Activated CD4-positive, alpha-beta T cell treated with anti-CD3 and anti-CD28 coated beads, Interleukin-2, amount 10 ng/mL, durations not matched to agents 7 days and 5 days (primary cell): ENCODE measurements at regions not wholly inside any gene's neighbourhood (a gene's known extent, or its start where the extent isn't known, plus 50 kb on each side); places are given as distances from the start of the nearest gene placed in this dataset.

ENCODE experiments used
- CTCF ChIA-PET: fragments of 350-600 bp; sonication (Branson Sonifier 250); formaldehyde crosslinking; loops from one replicate; lab custom pipeline; 2021; ENCODE audit warnings: antibody characterized with exemption; lab: Charles Lee
- POLR2A ChIA-PET: fragments of 350-600 bp; sonication (Branson Sonifier 250); formaldehyde crosslinking; loops from one replicate; lab custom pipeline; 2021; ENCODE audit warnings: antibody characterized with exemption; lab: Charles Lee
- DNase-seq: peaks from one replicate; pipeline ENCODE4 v3.0.0-alpha.2; 2020
- H3K27ac Mint-ChIP-seq: one replicate; pipeline ENCODE4 v1.8.0; 2021; ENCODE audit warnings: mild to moderate bottlenecking, moderate library complexity, mixed read lengths
- H3K27me3 Mint-ChIP-seq: one replicate; pipeline ENCODE4 v1.8.0; 2021; ENCODE audit warnings: mixed read lengths
- H3K36me3 Mint-ChIP-seq: one replicate; pipeline ENCODE4 v1.8.0; 2021; ENCODE audit warnings: low read depth, mixed read lengths
- H3K4me1 Mint-ChIP-seq: one replicate; pipeline ENCODE4 v1.8.0; 2021; ENCODE audit warnings: mixed read lengths
- H3K4me3 Mint-ChIP-seq: one replicate; pipeline ENCODE4 v1.8.0; 2021; ENCODE audit warnings: mild to moderate bottlenecking, moderate library complexity, mixed read lengths
- H3K9me3 Mint-ChIP-seq: one replicate; pipeline ENCODE4 v1.8.0; 2021; ENCODE audit warnings: mixed read lengths

DNA sequence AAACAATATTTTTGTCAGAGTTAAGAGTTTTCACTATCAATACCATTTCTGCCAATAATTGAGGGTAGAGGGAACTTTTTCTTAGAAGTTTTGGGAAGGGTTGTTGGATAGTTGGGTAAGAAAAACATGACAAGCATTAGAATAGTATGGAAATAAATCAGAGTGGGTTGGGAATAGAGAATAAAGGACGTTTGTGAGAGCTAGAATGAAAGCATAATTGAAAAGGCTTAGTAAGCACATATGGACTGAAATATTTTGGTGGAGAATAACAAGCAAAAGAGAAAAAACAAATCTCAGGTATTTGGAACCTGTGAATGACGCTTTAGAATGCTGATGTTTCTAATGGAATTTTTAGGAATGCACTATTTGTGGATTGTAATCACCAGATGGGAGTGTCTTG lies 262.9 kb upstream of the EDIL3 start:
- H3K4me3 Mint-ChIP-seq: no peak overlapping the region
- no peaks in the 10 kb centered on the region for H3K4me1 Mint-ChIP-seq
- H3K9me3 Mint-ChIP-seq: no peaks in the 10 kb centered on the region
- no peaks in the 10 kb centered on the region for H3K36me3 Mint-ChIP-seq
- H3K27ac Mint-ChIP-seq: no peak overlapping the region
- no peak for DNase-seq
- POLR2A ChIA-PET: no interaction called here
- CTCF ChIA-PET: no interaction called here
- H3K27me3 Mint-ChIP-seq: no peaks in the 10 kb centered on the region

- no peak for DNase-seq
- H3K4me3 Mint-ChIP-seq: no peak overlapping the region
- no peaks in the 10 kb centered on the region for H3K27me3 Mint-ChIP-seq
- CTCF ChIA-PET: no interaction called here
- no peaks in the 10 kb centered on the region for H3K36me3 Mint-ChIP-seq
- no peaks in the 10 kb centered on the region for H3K9me3 Mint-ChIP-seq
- no peak overlapping the region for H3K27ac Mint-ChIP-seq
- no peaks in the 10 kb centered on the region for H3K4me1 Mint-ChIP-seq
- POLR2A ChIA-PET: no interaction called here
Observed at GRCh38 chr5:84642795-84643194, 258.1 kb upstream of the EDIL3 start.

- Mint-ChIP-seq H3K4me3 (no peak overlapping the region), H3K4me1 (no peaks in the 10 kb centered on the region), H3K36me3 (no peaks in the 10 kb centered on the region), H3K9me3 (no peaks in the 10 kb centered on the region), H3K27me3 (no peaks in the 10 kb centered on the region), H3K27ac (no peak overlapping the region)
- DNase-seq: no peak
- POLR2A ChIA-PET: no interaction called here
- CTCF ChIA-PET: interaction anchor here (0.5 kb wide), 1 partner anchor 59 kb away, joined by 3 read pairs; no protein-coding TSS in a partner anchor
Observed at GRCh38 chr5:84642324-84642723, 257.6 kb upstream of the EDIL3 start.

- POLR2A ChIA-PET: no interaction called here
- Mint-ChIP-seq H3K4me3 (no peak overlapping the region), H3K4me1 (no peaks in the 10 kb centered on the region), H3K9me3 (no peaks in the 10 kb centered on the region), H3K27ac (no peak overlapping the region), H3K27me3 (no peaks in the 10 kb centered on the region), H3K36me3 (no peaks in the 10 kb centered on the region)
- CTCF ChIA-PET: no interaction called here
- DNase-seq: no peak
Observed at GRCh38 chr5:84637662-84638375, 253.1 kb upstream of the EDIL3 start.

DNA sequence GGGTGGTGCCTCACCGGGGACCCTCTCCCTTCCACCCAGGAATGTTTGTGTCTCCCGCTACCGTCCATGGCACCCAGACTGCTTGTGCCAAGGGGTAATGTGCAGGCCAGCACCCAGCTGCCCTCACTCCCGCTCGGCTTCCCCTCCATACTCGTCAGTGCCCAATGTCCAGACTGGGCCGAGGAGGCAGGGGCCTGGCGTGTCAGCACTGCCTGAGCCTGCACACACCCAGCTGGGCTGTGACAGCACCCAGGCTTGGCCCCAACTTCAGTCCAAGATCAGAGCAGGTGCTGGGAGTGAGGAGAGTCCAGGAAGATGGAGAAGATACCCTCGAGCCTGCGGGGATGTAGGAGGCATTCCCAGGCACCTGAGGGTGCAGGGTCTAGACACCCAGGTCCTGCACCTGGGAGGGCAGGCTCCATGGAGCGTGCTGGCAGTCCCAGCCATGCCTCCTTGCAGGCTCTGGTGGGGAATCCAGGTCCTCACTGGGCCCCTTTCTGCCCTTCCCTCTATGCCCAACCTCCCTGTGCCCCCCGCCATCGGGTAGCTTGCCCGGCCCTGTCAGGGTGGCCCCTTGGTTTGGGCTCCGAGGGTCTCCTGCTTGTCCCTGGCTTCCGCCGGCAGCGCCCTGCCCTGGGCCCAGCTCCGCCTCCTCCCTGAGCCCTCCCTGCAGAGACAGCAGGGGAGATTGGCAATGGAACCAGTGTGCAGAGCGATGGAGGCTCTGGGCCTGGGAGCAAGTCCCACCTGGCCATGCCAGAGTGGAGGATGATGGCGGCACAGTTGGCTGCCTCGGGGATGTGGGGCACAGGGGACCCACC lies 250.8 kb upstream of the EDIL3 start:
- Mint-ChIP-seq H3K36me3 (no peaks in the 10 kb centered on the region), H3K4me1 (no peaks in the 10 kb centered on the region), H3K27me3 (no peaks in the 10 kb centered on the region), H3K27ac (no peak overlapping the region), H3K9me3 (no peaks in the 10 kb centered on the region), H3K4me3 (no peak overlapping the region)
- DNase-seq: no peak
- POLR2A ChIA-PET: no interaction called here
- CTCF ChIA-PET: no interaction called here

DNA sequence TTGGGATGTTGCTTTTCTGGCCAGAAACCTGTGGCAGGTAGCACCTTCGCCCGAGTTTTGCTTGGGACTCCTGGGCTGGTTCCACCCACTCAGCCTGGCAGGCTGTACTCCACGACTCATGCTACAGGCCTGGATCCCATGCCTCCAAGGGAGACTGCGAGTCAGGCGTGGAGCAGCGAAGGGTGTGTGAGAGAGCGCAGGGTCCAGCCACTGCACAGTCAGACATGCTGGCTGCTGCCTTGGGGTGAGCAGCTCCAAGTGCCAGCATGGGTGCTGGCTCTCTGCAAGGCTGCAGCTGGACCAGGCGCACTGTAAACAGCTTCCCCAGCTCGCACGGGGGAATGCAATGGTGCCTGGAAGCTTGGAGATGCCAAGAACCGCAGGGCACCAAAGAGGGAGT lies 249.6 kb upstream of the EDIL3 start:
- POLR2A ChIA-PET: no interaction called here
- no peaks in the 10 kb centered on the region for H3K27me3 Mint-ChIP-seq
- no peaks in the 10 kb centered on the region for H3K36me3 Mint-ChIP-seq
- H3K4me1 Mint-ChIP-seq: no peaks in the 10 kb centered on the region
- no peak overlapping the region for H3K4me3 Mint-ChIP-seq
- no peak for DNase-seq
- CTCF ChIA-PET: no interaction called here
- H3K9me3 Mint-ChIP-seq: no peaks in the 10 kb centered on the region
- H3K27ac Mint-ChIP-seq: no peak overlapping the region

DNA sequence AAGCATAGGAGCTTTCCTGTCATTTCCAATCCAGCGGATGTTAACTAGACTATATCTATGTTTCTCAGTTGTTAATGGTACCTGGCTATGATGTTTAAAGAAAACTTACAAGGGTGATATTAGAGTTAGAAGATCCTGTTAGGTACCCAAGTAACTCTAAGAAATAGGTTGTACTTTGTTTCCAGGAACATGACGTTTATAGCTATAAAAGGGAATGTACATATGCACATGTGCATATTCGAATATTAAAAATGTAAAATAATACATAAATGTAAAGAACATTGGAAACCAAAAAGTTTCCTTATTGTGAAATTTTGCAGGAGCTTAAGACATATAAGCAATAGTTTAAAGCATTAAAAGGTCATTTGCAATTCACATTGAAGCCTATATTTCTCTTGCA lies 247.7 kb upstream of the EDIL3 start:
- Mint-ChIP-seq H3K27me3 (no peaks in the 10 kb centered on the region), H3K4me1 (no peaks in the 10 kb centered on the region), H3K27ac (no peak overlapping the region), H3K4me3 (no peak overlapping the region), H3K36me3 (no peaks in the 10 kb centered on the region), H3K9me3 (no peaks in the 10 kb centered on the region)
- POLR2A ChIA-PET: no interaction called here
- no peak for DNase-seq
- CTCF ChIA-PET: no interaction called here

DNA sequence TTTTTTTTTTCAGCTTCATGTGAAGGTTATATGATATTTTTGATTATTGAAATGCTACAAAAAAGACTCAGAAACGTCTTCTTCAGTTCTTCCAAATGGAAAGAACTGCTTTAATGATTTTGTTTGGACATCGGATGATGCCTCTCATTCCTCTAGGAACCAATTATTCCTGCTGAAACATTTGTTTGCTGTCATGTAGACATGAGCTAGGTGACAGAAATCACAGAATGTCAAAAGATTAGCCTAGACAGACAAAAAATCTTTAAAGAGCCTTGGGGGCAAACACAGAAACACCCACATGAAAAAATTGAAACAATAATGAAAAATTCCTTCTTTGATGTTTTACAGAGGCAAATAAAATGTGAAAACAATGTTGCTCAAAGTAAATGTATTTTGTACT lies 244.2 kb upstream of the EDIL3 start:
- peaks cover 5% of the 10 kb centered on the region for H3K4me1 Mint-ChIP-seq
- ChIA-PET POLR2A (no interaction called here), CTCF (no interaction called here)
- DNase-seq: no peak
- H3K27me3 Mint-ChIP-seq: no peaks in the 10 kb centered on the region
- no peak overlapping the region for H3K4me3 Mint-ChIP-seq
- H3K27ac Mint-ChIP-seq: no peak overlapping the region
- no peaks in the 10 kb centered on the region for H3K9me3 Mint-ChIP-seq
- H3K36me3 Mint-ChIP-seq: no peaks in the 10 kb centered on the region

GRCh38 chr5:84623019-84623418 lies 238.3 kb upstream of the EDIL3 start:
- Mint-ChIP-seq H3K36me3 (no peaks in the 10 kb centered on the region), H3K27me3 (no peaks in the 10 kb centered on the region), H3K4me3 (no peak overlapping the region), H3K9me3 (no peaks in the 10 kb centered on the region), H3K4me1 (peaks cover 9% of the 10 kb centered on the region), H3K27ac (no peak overlapping the region)
- CTCF ChIA-PET: no interaction called here
- DNase-seq: no peak
- POLR2A ChIA-PET: no interaction called here

DNA sequence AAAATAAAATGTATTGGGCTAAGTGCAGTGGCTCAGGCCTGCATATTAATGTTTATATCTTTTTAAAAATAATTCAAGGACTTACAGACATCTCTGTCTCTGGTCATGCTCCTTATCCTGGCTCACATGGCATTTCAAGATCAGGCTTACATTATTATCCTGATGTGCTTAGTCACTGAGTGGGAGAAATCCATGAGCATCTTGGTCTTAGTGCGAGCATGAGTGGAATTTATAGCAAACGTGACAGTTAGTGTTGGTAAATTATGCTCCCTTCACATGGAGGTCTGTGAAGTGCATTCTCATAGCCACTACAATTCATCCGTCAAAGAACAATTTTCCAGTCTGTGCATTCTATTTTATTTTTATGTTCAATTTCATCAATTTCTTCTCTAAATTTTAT lies 237.8 kb upstream of the EDIL3 start:
- Mint-ChIP-seq H3K4me3 (no peak overlapping the region), H3K4me1 (peaks cover 9% of the 10 kb centered on the region), H3K27me3 (no peaks in the 10 kb centered on the region), H3K27ac (no peak overlapping the region), H3K9me3 (no peaks in the 10 kb centered on the region), H3K36me3 (no peaks in the 10 kb centered on the region)
- DNase-seq: no peak
- ChIA-PET CTCF (no interaction called here), POLR2A (no interaction called here)

DNA sequence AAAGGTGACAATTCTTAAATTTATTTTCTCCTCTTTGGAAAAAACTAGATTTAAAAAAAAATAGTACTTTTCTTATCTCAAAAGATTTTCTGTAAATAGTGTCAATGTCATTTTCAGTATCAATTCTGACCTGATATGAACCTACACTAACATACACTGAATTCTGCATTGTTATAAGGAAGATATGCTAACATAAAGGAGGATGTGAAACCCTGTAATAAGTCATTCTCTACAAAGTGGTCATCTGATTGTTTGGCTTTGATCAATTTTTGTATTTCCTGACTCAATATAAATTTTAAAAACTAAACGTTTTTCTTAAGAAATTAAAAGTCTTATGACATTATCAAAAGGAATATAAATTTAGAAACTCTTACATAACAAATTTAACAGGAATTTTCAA lies 233.6 kb upstream of the EDIL3 start:
- no peak for DNase-seq
- POLR2A ChIA-PET: no interaction called here
- Mint-ChIP-seq H3K36me3 (no peaks in the 10 kb centered on the region), H3K27me3 (no peaks in the 10 kb centered on the region), H3K9me3 (no peaks in the 10 kb centered on the region), H3K4me3 (no peak overlapping the region), H3K4me1 (peaks cover 3% of the 10 kb centered on the region), H3K27ac (no peak overlapping the region)
- CTCF ChIA-PET: no interaction called here

DNA sequence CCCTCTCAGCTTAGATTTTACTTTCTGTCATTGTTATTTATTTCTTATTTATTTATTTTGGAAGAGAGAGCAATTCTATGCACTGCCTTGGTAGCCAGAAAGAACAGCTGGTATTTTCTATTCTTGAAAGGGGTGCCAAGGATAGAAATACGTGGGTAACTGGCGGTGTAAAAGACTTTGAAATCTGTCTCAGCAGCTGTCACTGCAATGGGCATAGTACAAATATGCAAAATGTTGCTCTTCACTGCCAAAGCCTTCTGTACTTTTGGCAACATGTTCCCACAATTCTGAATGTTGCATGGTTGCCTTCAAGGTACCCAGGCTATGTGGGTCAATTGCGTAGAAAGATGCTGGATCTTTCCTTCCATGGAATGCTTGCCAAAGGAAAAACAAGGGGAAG lies 230.2 kb upstream of the EDIL3 start:
- Mint-ChIP-seq H3K27me3 (no peaks in the 10 kb centered on the region), H3K9me3 (no peaks in the 10 kb centered on the region), H3K4me3 (no peak overlapping the region), H3K4me1 (no peaks in the 10 kb centered on the region), H3K36me3 (no peaks in the 10 kb centered on the region), H3K27ac (no peak overlapping the region)
- ChIA-PET CTCF (no interaction called here), POLR2A (no interaction called here)
- no peak for DNase-seq

DNA sequence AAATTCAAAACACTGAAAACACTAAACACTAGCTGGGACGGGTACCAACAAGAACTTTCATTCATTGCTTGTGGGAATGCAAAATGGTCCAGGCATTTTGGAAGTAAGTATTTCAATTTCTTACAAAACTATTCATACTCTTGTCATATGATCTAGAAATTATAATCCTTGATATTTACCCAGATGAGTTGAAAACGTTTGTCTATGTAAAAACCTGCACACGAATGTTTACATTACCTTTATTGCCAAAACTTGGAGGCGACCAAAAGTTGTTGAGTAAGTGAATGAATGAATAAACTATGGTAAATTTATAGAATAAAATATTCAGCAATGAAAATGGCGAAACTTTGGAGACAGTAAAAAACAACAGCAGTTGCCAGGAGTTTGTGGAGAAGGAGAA lies 222.1 kb upstream of the EDIL3 start:
- POLR2A ChIA-PET: no interaction called here

More for the DNA sequence above, 222.1 kb upstream of the EDIL3 start:
- Mint-ChIP-seq H3K4me1 (no peaks in the 10 kb centered on the region), H3K4me3 (no peak overlapping the region), H3K27ac (no peak overlapping the region), H3K9me3 (no peaks in the 10 kb centered on the region), H3K27me3 (no peaks in the 10 kb centered on the region), H3K36me3 (no peaks in the 10 kb centered on the region)
- CTCF ChIA-PET: no interaction called here
- no peak for DNase-seq
